AG04449 (cell line): ENCODE measurements at regions not wholly inside any gene's neighbourhood (a gene's known extent, or its start where the extent isn't known, plus 50 kb on each side); places are given as distances from the start of the nearest gene placed in this dataset.
"Not testable (repeated sequence)": the region's sequence is repeated elsewhere in the genome, so short reads cannot be mapped to it uniquely, and the experiment has no call there.

Source experiments
- CTCF ChIA-PET: fragments of 350-600 bp; formaldehyde crosslinking; extraction: SDS; loops from one replicate; lab custom pipeline; 2021; ENCODE audit warnings: antibody characterized with exemption; lab: Yijun Ruan, JAX
- POLR2A ChIA-PET: fragments of 400-600, 350-600 bp; formaldehyde crosslinking; extraction: SDS; loops from one replicate; lab custom pipeline; 2020; ENCODE audit warnings: antibody characterized with exemption, inconsistent platforms; lab: Yijun Ruan, JAX
- DNase-seq: peaks from one replicate; pipeline ENCODE4 v3.0.0-alpha.2; 2010; ENCODE audit warnings: low read depth, low spot score
- H3K4me3 ChIP-seq: 2 replicates; pipeline ENCODE4 v1.5.1; 2011; ENCODE audit warnings: low read depth, mild to moderate bottlenecking, control low read depth, low read length
- CTCF ChIP-seq: IDR thresholded peaks from one replicate; pipeline ENCODE4 v1.5.1; 2011; ENCODE audit warnings: mild to moderate bottlenecking, moderate library complexity, low read length, control low read depth, inconsistent platforms; ENCODE audit not compliant: insufficient read depth; ENCODE audit errors: missing control alignments

DNA sequence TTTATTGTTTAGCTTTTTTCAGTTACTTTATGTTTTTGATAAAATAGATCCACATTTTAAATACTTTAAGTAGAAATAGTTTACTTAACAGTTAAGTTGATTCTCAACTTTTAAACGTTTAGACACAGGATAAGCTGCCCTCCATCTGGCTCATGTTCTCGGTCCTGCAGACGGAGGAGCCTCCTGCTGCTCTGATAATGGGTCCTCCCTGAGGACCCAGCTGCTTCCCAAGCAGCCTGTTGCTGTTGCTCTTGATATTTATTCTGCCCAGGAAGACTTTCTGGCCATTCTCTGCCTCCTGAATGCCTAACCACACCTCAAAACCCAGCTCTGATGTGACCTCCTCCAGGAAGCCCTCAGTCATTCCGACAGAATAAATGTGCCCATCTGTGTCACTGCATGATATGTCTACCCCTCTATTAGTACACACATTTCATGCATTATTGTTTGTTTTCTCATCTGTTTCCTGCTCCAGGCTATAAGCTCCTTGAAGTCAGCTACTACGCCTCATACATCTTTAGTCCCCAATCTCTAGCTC is 267.2 kb upstream of the MSX2 start:
- CTCF ChIA-PET: interaction anchor here (1.1 kb wide), 1 partner anchor 37 kb away, joined by 3 read pairs; no protein-coding TSS in a partner anchor
- no peak for DNase-seq
- TF ChIP-seq CTCF: no peak
- POLR2A ChIA-PET: no interaction called here
- H3K4me3 ChIP-seq: no peak overlapping the region

DNA sequence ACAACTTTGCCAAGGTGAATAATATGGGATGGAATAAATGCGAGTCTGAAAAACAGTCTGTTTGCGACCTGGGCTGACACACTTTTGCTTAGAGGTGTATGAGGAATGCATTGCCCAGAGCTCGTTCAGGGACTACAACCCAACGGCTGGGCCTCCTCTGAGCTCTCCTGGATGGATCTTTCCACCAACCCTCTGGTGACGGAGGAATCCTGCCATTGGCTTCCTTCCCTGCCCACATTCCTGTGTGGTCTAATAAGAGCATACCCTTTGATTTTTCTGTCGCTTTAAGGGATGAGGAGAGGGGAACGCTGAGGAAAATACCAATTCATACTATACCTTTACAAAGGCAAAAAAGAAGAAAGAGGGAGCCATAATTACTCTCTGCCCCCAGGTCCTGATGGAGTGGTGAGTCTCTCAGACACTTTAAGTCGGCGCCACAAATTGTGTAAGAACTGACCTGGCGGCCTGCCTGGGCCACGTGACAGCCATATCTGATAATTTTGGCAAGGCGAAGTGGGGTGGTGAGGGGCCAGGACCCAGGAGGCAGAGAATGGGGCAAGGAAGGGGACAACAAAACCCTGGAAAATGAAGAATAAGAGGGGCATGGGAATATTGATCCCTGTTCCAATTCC is 265.2 kb upstream of the MSX2 start:
- no peak overlapping the region for H3K4me3 ChIP-seq
- ChIA-PET CTCF (no interaction called here), POLR2A (no interaction called here)
- DNase-seq: no peak
- TF ChIP-seq CTCF: no peak

DNA sequence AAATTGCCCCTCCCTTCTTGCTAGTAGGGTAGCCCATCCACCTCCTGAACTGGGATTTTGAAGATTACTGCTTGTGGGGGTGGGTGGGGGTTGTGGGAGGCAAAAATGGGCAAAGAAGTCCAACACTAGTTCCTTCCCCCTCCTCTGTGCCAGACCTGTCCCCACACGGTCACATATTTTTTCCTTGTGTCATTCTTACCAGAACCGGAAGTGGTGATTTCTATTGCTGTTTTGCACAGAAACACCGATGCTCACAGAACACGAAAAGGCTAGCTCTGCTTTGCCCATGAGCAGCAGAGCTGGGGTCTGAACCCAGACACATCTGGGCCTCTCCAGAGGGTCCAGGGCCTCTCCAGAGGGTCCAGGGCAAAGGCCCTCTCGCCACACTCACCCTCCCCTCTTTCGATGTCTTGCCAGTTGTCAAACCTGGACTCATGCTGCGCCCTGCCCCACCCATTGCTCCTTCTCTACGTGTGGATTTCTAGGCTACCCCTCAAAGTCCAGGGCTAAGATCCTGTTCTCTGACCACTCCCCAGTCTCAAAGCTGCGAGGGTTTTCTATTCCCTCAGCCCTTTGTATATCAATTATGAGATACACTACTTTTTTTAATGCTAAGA is 264.4 kb upstream of the MSX2 start:
- no peak overlapping the region for H3K4me3 ChIP-seq
- no peak for DNase-seq
- POLR2A ChIA-PET: no interaction called here
- no peak for TF ChIP-seq CTCF
- CTCF ChIA-PET: no interaction called here

- ChIA-PET POLR2A (no interaction called here), CTCF (no interaction called here)
- no peak overlapping the region for H3K4me3 ChIP-seq
- no peak for DNase-seq
- TF ChIP-seq CTCF: no peak
Observed at GRCh38 chr5:174462129-174462528, 262.3 kb upstream of the MSX2 start.

GRCh38 chr5:174464504-174465165 is 259.7 kb upstream of the MSX2 start:
- no peak overlapping the region for H3K4me3 ChIP-seq
- CTCF ChIA-PET: interaction anchor here (1.1 kb wide), 1 partner anchor 18 kb away, joined by 3 read pairs; no protein-coding TSS in a partner anchor
- no peak for DNase-seq
- POLR2A ChIA-PET: no interaction called here
- TF ChIP-seq CTCF: no peak

DNA sequence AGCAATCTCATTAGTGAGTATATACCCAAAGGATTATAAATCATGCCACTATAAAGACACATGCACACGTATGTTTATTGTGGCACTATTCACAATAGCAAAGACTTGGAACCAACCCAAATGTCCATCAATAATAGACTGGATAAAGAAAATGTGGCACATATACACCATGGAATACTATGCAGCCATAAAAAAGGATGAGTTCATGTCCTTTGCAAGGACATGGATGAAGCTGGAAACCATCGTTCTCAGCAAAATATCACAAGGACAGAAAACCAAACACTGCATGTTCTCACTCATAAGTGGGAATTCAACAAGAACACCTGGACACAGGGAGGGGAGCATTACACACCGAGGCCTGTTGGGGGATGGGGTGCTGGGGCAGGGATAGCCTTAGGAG is 252.9 kb upstream of the MSX2 start:
- CTCF ChIA-PET: not testable (repeated sequence)

More for the DNA sequence above, 252.9 kb upstream of the MSX2 start:
- H3K4me3 ChIP-seq, POLR2A ChIA-PET, DNase-seq: not testable (repeated sequence)
